ENCODE measurements at regions not wholly inside any gene's neighbourhood (a gene's known extent, or its start where the extent isn't known, plus 50 kb on each side); places are given as distances from the start of the nearest gene placed in this dataset.

DNA sequence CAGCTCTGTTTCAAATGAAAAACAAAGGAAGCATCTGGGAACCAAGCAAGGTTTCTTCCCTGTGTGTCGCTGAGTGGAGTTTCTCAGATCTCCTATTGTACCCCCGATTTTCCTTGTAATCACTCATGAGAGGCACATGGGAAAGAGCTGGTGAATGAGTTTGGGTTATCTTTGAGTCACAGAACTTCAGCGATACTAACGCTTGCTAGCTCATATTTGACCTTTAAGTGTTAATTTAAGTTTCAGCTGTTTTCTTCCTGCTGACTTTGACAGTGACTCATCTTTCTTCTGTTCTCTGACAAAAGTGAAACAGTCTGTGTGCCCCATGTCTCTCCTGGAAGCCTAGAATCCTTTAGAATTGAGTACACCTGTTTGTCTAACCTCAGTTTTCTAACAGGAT is 261.1 kb upstream of the RGS17 start:
- TF ChIP-seq POLR2A (IDR thresholded peaks at IDR 0.05) (no peak), CTCF (IDR thresholded peaks at IDR 0.05) (no peak)
